Fibroblast of skin of left quadriceps (primary cell): ENCODE measurements at regions not wholly inside any gene's neighbourhood (a gene's known extent, or its start where the extent isn't known, plus 50 kb on each side); places are given as distances from the start of the nearest gene placed in this dataset.
"Not testable (repeated sequence)": the region's sequence is repeated elsewhere in the genome, so short reads cannot be mapped to it uniquely, and the experiment has no call there.

Experiments
- DNase-seq, 2 experiments: peaks; one replicate each; pipeline ENCODE4 v3.0.0-alpha.2; 2013; ENCODE audit warnings: low read depth in 2 of 2

DNA sequence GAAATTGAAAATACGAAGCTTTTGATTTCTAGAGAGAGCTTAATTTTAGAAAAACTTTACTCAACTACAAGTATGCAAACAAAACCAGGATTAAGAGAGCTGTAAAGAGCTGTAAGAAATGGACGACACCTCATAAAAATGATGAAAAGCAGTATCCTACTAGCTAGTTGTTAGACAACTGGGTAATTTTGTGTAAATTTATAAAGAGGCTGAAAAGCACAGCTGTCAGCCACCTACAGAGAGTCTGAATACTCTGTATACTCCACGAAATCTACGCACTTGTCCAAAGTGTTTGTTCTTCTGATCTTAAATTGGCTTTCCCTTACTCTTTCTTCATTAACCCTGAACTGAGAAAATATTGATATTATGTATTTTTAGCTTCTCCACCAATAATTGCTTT, 808.4 kb upstream of the EPHA7 start:
- DNase-seq = no peak

- no peak for DNase-seq
Measured at GRCh38 chr6:94217836-94218235, 798.5 kb upstream of the EPHA7 start.

DNA sequence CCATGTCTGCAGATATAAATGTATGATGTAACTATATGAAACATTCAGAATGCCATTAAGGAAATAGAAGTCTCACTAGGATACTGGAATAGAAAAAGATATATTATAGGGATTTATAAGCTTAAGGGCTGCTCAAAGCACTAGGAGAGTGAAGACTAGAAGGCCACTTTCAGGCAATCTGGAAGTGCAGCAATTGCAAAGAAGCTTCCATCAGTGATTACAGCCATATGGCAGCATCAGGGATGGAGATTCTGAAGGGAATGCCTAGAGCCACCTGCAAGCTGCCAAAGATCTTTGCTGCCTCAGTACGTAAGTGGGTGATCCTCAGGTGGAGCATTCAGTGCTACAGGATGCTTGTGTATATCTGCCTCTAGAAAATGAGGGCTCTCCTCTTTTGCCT, 796.2 kb upstream of the EPHA7 start:
- no peak for DNase-seq

DNA sequence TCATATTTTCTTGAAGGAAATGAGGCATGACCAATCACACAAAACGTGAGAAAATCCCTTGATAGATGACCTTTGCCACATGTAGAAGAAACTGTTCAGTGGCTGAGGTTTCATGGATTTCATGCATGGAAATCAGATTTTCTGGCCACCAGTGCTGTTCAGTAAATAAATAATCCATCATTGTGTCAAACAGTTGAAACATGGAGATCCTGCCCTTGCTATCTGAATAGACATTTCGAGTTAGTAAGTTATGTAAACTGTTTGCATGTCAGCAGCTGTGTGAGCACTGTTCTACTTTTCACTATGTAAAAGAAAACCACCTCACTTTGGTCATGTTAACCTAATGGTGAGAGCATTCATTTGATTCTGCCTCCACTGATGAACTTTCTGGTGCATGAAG, 793.9 kb upstream of the EPHA7 start:
- no peak for DNase-seq

- DNase-seq = no peak
Measured at GRCh38 chr6:94196891-94197290, 777.5 kb upstream of the EPHA7 start.

GRCh38 chr6:94190030-94190429, 770.7 kb upstream of the EPHA7 start:
- DNase-seq = no peak

DNA sequence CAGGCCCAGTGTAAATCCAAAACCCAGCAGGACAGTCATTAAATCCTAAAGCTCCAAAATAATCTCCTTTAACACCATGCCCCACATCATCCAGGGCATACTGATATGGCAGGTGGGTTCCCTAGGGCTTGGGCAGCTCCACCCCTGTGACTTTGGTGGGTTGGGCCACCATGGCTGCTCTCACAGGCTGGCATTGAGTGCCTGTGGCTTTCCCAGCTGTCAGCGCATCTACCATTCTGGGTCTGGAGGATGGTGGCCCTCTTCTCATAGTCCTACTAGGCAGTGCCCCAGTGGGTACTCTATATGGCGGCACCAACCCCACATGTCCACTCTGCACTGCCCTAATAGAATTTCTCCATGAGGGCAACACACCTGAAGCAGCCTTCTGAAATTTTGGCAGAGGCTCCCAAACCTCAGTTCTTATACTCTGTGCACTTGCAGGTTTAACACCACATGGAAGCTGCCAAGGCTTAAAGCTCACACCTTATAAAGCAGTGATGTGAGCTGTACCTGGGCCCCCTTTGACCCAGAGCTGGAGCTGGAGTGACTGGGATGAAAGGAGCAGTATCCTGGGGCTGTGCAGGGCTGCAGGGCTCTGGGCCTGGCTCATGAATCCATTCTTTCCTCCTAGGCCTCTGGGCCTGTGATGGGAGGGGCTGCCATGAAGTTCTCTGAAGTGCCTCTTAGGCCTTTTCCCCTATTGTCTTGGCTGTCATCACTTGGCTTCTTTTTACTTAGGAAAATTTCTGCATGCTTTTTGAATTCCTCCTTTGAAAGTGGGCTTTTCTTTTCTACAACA, 765.5 kb upstream of the EPHA7 start:
- no peak for DNase-seq

DNA sequence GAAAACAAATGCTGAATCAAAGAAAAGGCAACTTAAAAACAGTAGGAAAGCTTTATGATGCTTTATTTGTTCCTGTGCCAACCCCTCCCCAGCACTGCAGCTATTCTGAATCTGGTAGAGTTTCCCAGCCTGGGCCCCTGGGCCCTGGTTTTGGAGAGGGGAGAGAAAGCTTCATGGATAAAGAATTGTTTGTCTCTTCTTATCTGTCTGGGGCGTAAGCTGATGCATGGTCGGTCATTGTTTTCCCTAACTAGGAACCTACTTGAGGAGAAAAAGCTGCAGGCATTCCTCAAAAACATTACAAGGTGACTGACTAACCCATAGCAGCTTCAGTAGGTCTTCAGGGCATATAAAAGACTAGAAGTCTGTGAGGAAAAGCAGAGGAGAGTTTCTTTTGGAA, 758.1 kb upstream of the EPHA7 start:
- DNase-seq = no peak

DNA sequence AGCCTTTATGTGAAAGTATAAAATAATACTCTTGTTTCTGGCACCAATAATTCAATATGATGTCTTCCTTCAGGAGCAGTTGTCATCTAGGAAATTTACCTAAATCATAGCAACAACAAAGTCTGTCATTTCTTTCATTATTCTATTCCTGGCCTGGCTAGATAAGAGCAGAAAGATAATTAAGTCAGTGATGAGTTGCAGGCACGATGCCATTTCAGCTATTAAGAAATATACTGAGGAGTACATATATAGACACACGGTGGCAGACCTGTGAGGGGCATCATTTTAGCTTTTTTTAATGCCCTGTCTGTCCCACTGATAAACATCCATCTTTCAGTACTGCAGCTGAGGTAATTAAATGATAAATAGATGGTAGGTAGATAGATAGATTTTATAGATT, 756.1 kb upstream of the EPHA7 start:
- DNase-seq = no peak

DNA sequence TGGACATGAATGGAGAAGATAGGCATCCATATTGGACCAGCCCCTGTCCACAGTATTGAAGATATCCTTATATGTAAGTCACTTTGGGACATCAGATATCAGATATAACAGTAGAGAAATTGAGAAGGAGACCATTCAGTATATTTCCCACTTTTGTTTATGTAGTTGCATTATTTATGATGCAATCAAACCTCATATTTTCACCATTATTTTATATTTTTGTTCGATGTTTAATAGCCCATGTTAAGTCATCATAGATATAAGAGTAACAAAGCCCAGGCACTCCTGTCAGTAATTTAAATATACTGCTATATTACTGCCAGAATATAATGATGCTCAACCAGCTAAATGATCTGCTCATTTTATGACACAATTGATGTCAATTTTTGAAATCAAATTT, 744.5 kb upstream of the EPHA7 start:
- DNase-seq = no peak

GRCh38 chr6:94150886-94151285, 731.5 kb upstream of the EPHA7 start:
- DNase-seq = no peak

GRCh38 chr6:94144807-94145206, 725.4 kb upstream of the EPHA7 start:
- DNase-seq = no peak

GRCh38 chr6:94137178-94137577, 717.8 kb upstream of the EPHA7 start:
- not testable (repeated sequence) for DNase-seq

DNA sequence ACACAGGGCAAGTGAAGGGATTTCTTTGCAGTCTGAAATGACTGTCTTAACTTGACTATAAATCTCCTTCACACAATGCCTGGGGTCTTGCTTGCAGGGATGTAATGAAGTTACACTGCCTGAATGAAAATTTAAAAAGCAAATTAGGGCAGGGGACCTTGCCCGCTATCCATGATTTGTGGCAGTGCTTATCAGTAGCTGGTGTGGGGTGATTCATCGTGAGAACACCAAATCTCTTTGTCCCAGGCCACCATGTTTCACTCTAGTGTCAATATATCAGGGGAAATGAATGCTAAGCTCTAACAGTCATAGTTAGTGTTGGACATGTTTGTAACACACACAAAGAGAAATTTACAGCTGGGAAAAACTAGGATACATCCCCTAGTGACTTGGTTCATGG, 713.7 kb upstream of the EPHA7 start:
- DNase-seq = no peak

- no peak for DNase-seq
Measured at GRCh38 chr6:94131271-94131670, 711.9 kb upstream of the EPHA7 start.

DNA sequence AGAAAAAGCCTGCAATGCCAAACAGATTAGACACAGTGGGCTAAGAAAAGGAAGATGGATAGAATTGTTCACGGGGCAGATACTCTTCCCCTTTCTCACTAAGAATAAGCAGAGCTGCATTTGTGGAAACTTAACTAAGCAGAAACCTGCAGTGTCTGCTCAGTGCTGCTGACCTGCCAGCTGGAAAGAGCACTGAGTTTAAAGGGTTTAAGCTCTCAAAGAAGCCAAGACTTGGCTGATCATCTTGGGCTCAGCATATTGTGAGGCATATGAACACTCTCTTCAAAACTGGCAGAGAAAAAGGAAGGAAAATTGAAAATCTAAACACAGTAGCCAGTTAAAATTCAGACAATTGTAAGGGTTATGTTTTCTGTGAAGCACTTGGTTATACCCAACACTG, 711.1 kb upstream of the EPHA7 start:
- no peak for DNase-seq

DNA sequence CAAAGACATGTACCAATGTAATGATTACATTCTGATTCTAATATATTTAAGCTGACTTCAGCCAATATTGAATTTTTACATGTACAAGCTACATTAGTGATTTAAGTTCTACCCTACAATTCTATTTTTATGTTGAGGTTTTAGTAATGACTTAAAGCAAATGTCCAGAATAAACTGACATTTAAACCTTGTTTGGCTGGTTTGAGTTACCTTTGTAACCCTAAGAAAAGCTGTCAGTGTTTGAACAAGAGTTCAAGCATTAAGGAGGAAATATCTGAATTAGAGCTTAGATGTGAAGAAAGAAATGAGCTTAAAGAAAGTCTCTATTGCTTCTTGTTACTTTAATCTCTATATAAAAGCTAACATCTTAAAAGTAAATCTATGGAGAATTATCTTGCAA, 710.6 kb upstream of the EPHA7 start:
- DNase-seq = no peak

GRCh38 chr6:94127716-94128115, 708.4 kb upstream of the EPHA7 start:
- DNase-seq = no peak

GRCh38 chr6:94124333-94124732, 705.0 kb upstream of the EPHA7 start:
- DNase-seq = no peak

GRCh38 chr6:94121094-94121493, 701.7 kb upstream of the EPHA7 start:
- DNase-seq = no peak

- no peak for DNase-seq
Measured at GRCh38 chr6:94099072-94099471, 679.7 kb upstream of the EPHA7 start.

- DNase-seq = no peak
Measured at GRCh38 chr6:94095961-94096360, 676.6 kb upstream of the EPHA7 start.

- DNase-seq = no peak
Measured at GRCh38 chr6:94089941-94090340, 670.6 kb upstream of the EPHA7 start.

DNA sequence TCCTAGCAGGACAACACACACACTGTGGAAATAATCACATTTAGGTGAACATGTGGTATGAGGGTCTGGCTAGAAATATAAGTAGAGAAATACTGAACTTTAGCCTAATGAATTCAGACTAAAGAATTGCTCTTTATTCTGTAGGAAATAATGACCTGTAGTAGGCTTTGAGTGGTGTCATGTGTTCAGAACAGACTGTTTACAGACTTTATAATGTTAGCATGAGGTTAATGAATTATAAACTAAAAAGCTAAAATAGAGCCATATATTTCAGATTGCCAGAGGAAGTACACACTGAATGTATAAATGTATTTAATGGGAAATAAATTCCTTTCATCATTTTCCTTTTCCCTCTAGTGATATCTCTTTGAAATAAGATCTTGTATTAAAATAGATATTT, 669.5 kb upstream of the EPHA7 start:
- DNase-seq = no peak
